Sigmoid colon (tissue), 4 donors: ENCODE measurements at regions not wholly inside any gene's neighbourhood (a gene's known extent, or its start where the extent isn't known, plus 50 kb on each side); places are given as distances from the start of the nearest gene placed in this dataset.

Experiments
- CTCF ChIP-seq, 4 experiments: fragments of 450-650 bp in 3 of 4; fragments of 200-600 bp in 1 of 4; IDR thresholded peaks; one replicate each; pipeline ENCODE4 v1.5.1; 2016 to 2019; ENCODE audit warnings: antibody characterized with exemption in 4 of 4, mild to moderate bottlenecking in 3 of 4, moderate library complexity in 2 of 4
- EP300 ChIP-seq, 4 donors: sonication (generic); formaldehyde crosslinking; IDR thresholded peaks; one replicate each; pipeline ENCODE4 v1.6.1; 2017; ENCODE audit warnings: antibody characterized with exemption in 4 of 4
- POLR2A ChIP-seq, 2 donors: fragments of 450-650 bp; IDR thresholded peaks; one replicate each; pipeline ENCODE4 v1.6.1; 2016; ENCODE audit warnings: antibody characterized with exemption in 2 of 2, mild to moderate bottlenecking in 2 of 2, moderate library complexity in 2 of 2

DNA sequence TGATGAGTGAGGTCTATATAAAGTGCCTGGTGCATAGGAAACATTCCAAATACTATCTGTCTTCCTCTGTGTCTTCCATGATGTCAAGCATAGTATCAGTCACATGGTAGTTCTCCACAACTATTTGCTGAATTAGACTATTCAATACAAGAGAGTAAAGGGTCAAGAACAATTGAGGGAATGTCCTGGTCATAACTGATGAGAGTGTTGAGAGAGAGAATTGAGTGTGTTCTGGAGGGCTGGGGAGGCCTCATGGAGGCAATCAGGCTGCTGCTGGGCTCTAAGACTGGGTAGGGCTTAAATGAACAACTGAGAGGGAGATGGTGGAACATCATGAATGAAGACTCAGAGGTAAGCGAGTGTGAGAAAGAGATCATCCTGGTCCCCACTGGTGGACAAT, 433.7 kb upstream of the ONECUT1 start:
- TF ChIP-seq POLR2A (IDR thresholded peaks at IDR 0.05): no peak
- no peak for TF ChIP-seq CTCF (IDR thresholded peaks at IDR 0.05)
- no peak for TF ChIP-seq EP300 (IDR thresholded peaks at IDR 0.05)
